ENCODE measurements at regions not wholly inside any gene's neighbourhood (a gene's known extent, or its start where the extent isn't known, plus 50 kb on each side); places are given as distances from the start of the nearest gene placed in this dataset.

GRCh38 chr2:8452979-8453903, 228.6 kb upstream of the ID2 start:
- no peak for DNase-seq

- no peak for DNase-seq
Observed at GRCh38 chr2:8453904-8454302, 228.0 kb upstream of the ID2 start.

GRCh38 chr2:8454797-8455196, 227.1 kb upstream of the ID2 start:
- DNase-seq, result no peak

- DNase-seq, result no peak
Observed at GRCh38 chr2:8455236-8456150, 226.4 kb upstream of the ID2 start.

GRCh38 chr2:8456151-8457091, 225.4 kb upstream of the ID2 start:
- no peak for DNase-seq

GRCh38 chr2:8457092-8457481, 224.8 kb upstream of the ID2 start:
- DNase-seq, result no peak

GRCh38 chr2:8457699-8458502, 224.0 kb upstream of the ID2 start:
- DNase-seq, result no peak

- no peak for DNase-seq
Observed at GRCh38 chr2:8458503-8459459, 223.1 kb upstream of the ID2 start.

- no peak for DNase-seq
Observed at GRCh38 chr2:8459474-8459873, 222.4 kb upstream of the ID2 start.

GRCh38 chr2:8461341-8461740, 220.5 kb upstream of the ID2 start:
- no peak for DNase-seq

- DNase-seq, result no peak
Observed at GRCh38 chr2:8462280-8462679, 219.6 kb upstream of the ID2 start.

GRCh38 chr2:8462899-8463648, 218.8 kb upstream of the ID2 start:
- DNase-seq, result no peak

GRCh38 chr2:8465560-8465959, 216.3 kb upstream of the ID2 start:
- DNase-seq, result no peak

- DNase-seq, result no peak
Observed at GRCh38 chr2:8469709-8470493, 212.0 kb upstream of the ID2 start.

- no peak for DNase-seq
Observed at GRCh38 chr2:8472545-8473323, 209.1 kb upstream of the ID2 start.

- DNase-seq, result no peak
Observed at GRCh38 chr2:8475349-8476031, 206.4 kb upstream of the ID2 start.
